ENCODE measurements at regions not wholly inside any gene's neighbourhood (a gene's known extent, or its start where the extent isn't known, plus 50 kb on each side); places are given as distances from the start of the nearest gene placed in this dataset.

GRCh38 chr1:34380526-34381124 is 203.9 kb downstream of the C1orf94 start:
- H3K27me3 ChIP-seq (replicated peaks; ENCODE audit: control insufficient read depth, insufficient read depth, low read length): no peaks in the 10 kb centered on the region; the same call in 1 of the 2 replicates
- DNase-seq (ENCODE audit: extremely low read depth, insufficient read length): no peak
- no peak overlapping the region for H3K4me3 ChIP-seq (replicated peaks; ENCODE audit: low read depth, low read length)
- TF ChIP-seq CTCF (IDR thresholded peaks at IDR 0.05; ENCODE audit: insufficient read depth, low read length, poor library complexity, severe bottlenecking): no peak
- H3K36me3 ChIP-seq (ENCODE audit: control insufficient read depth, insufficient read depth, low read length): no peaks in the 10 kb centered on the region

- Histone ChIP-seq H3K4me3 (replicated peaks; ENCODE audit: low read depth, low read length) (no peak overlapping the region), H3K27me3 (replicated peaks; ENCODE audit: control insufficient read depth, insufficient read depth, low read length) (no peaks in the 10 kb centered on the region), H3K36me3 (ENCODE audit: control insufficient read depth, insufficient read depth, low read length) (no peaks in the 10 kb centered on the region)
- TF ChIP-seq CTCF (IDR thresholded peaks at IDR 0.05; ENCODE audit: insufficient read depth, low read length, poor library complexity, severe bottlenecking): no peak
- no peak for DNase-seq (ENCODE audit: extremely low read depth, insufficient read length)
These were observed 213.3 kb downstream of the C1orf94 start for GRCh38 chr1:34389974-34390373.

- Histone ChIP-seq H3K36me3 (ENCODE audit: control insufficient read depth, insufficient read depth, low read length) (no peaks in the 10 kb centered on the region), H3K27me3 (replicated peaks; ENCODE audit: control insufficient read depth, insufficient read depth, low read length) (no peaks in the 10 kb centered on the region; the same call in 1 of the 2 replicates), H3K4me3 (replicated peaks; ENCODE audit: low read depth, low read length) (no peak overlapping the region)
- DNase-seq (ENCODE audit: extremely low read depth, insufficient read length): no peak
- TF ChIP-seq CTCF (IDR thresholded peaks at IDR 0.05; ENCODE audit: insufficient read depth, low read length, poor library complexity, severe bottlenecking): no peak
These were observed 219.3 kb downstream of the C1orf94 start for GRCh38 chr1:34396042-34396441.

GRCh38 chr1:34398241-34398915 is 221.7 kb downstream of the C1orf94 start:
- no peak overlapping the region for H3K4me3 ChIP-seq (replicated peaks; ENCODE audit: low read depth, low read length)
- DNase-seq (ENCODE audit: extremely low read depth, insufficient read length): no peak
- no peak for TF ChIP-seq CTCF (IDR thresholded peaks at IDR 0.05; ENCODE audit: insufficient read depth, low read length, poor library complexity, severe bottlenecking)

GRCh38 chr1:34398916-34399275 is 222.2 kb downstream of the C1orf94 start:
- no peaks in the 10 kb centered on the region; the same call in 1 of the 2 replicates for H3K27me3 ChIP-seq (replicated peaks; ENCODE audit: control insufficient read depth, insufficient read depth, low read length)
- DNase-seq (ENCODE audit: extremely low read depth, insufficient read length): no peak
- peak; percentile 27 for TF ChIP-seq CTCF (IDR thresholded peaks at IDR 0.05; ENCODE audit: insufficient read depth, low read length, poor library complexity, severe bottlenecking)
- no peaks in the 10 kb centered on the region for H3K36me3 ChIP-seq (ENCODE audit: control insufficient read depth, insufficient read depth, low read length)
- no peak overlapping the region for H3K4me3 ChIP-seq (replicated peaks; ENCODE audit: low read depth, low read length)

More at GRCh38 chr1:34398241-34398915, 221.7 kb downstream of the C1orf94 start:
- no peaks in the 10 kb centered on the region; the same call in 1 of the 2 replicates for H3K27me3 ChIP-seq (replicated peaks; ENCODE audit: control insufficient read depth, insufficient read depth, low read length)
- H3K36me3 ChIP-seq (ENCODE audit: control insufficient read depth, insufficient read depth, low read length): no peaks in the 10 kb centered on the region

Measured in GM06990 (cell line).